ENCODE measurements at regions not wholly inside any gene's neighbourhood (a gene's known extent, or its start where the extent isn't known, plus 50 kb on each side); places are given as distances from the start of the nearest gene placed in this dataset.
"Not testable (repeated sequence)": the region's sequence is repeated elsewhere in the genome, so short reads cannot be mapped to it uniquely, and the experiment has no call there.

GRCh38 chr13:50126993-50127725 is 111.9 kb downstream of the KCNRG start:
- intact Hi-C loops (cut with DNase I) = no loop called here
- peak in 7 of 42 donors; percentile 15 to 55 (median 37) for DNase-seq

DNA sequence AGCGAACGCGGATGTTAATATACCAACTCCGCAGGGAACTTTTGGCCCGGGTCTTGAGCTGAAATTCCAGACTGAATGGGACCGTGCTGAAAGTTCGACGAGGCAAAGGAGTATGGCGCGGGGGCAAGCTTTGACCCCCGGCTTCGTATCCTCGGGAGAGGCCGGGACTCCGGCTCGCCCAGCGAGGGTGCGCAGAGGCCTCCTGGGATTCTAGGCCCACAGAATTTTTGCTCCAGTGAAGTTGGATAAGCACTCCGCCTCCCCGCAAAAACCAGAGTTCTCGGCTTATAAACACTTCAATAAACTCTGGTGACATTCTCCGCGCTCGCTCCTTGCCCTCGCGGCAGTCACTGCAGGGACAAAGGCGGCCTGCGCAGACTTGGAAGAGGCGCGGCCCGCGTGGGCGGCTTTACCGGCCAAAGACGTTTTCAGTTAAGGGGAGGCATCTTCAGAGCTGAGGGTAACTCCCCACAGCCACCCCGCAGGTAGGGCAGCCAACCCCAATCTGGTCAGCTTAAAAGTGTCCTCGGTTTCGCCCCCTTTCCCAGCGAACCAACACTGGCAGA is 112.6 kb downstream of the KCNRG start:
- no peak for DNase-seq
- intact Hi-C loops (cut with DNase I) = no loop called here

DNA sequence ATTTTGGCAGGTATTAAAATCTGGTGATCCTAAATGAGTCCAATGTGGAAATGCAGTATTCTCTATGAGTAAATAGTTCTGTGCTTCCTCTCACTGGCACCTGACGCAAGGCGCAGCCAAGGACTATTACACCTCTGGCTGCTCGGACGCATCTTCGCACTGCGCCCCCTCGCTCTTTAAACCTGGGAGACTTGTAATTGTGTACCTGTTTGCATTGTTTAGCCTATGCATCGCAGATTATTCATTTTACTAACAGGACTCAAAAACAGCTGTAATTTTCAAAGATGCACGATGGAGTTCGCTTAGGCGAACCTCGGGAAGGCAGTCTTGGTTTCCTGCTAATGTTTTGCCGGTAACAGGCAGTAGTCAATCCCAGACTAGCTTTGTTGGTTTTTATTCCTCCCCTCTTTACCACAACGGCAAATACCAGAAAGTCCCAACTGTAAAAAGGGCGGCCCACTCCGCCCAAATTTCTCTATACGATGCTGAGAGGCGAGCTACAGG is 113.2 kb downstream of the KCNRG start:
- intact Hi-C loops (cut with DNase I) = no loop called here
- no peak for DNase-seq

DNA sequence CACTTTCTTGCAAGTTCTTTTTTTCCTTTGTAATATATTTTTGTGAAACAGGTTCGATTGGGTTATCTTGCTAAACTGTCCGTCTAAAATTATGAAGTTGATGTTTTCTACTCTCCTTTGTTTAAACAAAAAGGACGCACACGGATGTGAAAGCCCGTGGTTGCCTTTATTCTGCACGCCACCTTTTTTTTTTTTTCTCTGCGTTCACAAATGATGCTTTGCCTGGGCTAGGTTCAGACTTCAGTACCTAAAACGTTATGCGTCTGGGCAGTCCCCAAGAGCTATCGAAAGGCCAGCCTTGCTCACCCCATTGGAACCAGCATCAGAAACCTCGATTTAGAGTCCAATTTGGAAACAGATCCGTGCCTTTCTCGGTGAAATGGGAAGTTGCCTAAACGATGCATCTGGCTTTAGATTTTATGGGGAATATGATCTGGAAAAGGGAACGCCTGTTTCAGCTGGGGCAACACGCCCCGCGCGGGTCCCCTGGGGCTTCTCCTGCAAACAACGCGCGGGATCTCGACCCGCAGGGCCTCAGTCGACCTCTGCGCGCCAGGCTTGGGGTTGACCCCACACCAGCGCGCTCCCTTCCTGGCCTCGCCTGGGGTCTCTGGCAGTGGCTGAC is 113.9 kb downstream of the KCNRG start:
- no peak for DNase-seq
- intact Hi-C loops (cut with DNase I) = no loop called here

GRCh38 chr13:50129706-50130122 is 114.5 kb downstream of the KCNRG start:
- peak in 1 of 42 donors; percentile 23 for DNase-seq
- intact Hi-C loops (cut with DNase I) = no loop called here

DNA sequence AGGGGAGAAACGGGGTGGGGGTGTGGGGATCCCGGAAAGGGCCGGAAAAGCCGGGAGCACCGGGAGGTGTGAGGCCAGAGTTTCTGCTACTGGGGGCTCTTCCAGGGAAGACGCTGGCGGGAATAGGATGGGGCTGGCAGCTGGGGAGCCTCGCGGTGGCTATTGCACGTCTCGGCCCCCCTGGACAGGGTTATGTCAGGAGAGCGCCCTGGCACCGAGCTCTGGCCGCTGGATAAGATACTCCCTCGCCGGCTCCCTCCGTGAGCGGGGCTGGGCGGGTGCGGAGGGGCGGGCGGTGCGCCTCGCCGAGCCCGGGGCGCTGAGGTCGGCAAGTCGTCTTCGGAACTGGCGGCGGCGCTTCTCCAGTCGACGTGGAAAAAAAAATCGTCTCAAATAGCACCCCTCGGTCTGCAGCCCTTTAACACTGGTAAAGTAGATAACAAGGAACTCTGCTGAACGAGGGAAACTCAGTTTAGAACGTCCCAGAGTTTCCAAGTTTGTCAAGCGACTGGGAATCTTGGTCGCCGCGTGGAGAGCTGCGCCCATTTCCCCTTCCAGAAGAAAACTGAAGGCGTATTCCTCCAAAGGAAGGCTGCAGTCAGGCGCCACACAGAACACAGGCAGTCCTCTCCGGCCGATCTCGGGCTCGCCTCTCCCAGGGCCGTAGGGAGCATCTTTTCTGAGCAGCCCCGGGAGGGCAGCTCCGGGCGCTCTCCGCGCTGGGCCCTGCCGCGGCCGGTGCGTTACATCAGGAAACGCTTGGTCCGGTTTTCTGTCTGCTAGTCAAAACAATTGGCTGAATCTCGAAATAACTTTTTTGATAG is 115.1 kb downstream of the KCNRG start:
- intact Hi-C loops (cut with DNase I) = no loop called here
- DNase-seq = peak in 14 of 42 donors; percentile 10 to 68 (median 42)

- DNase-seq = no peak
- intact Hi-C loops (cut with DNase I) = no loop called here
Measured at GRCh38 chr13:50131920-50132903, 117.0 kb downstream of the KCNRG start.

GRCh38 chr13:50132904-50133357 is 117.7 kb downstream of the KCNRG start:
- no peak for DNase-seq
- intact Hi-C loops (cut with DNase I) = no loop called here

DNA sequence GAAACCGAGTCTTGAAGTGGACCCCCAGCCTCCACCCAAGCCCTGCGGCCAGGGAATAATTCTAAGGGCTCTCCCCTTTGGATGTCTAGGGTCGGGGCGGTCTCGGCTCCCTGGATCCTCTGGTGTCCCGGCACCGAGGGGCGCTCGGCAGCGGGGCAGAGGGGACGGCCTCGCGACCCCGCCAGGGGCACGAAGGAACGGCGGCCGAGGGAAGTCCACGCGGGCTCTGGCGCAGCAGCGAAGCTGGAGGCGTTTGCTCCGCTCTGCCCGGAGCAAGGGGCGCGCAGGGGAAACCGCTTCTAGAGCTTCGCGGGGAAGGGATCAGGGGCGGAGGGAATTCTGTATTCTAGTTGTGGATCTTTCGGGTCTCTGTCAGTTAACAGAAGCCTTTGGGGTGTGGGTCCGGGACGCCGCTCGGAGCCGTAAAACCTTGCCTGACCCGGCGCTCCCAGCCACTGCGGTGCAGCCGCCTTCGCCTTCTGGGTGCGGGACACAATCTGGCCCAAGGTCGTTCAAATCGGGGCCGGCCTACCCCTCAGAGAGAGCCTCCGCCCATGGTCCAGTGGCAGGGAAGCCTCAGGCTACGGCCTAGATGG is 118.2 kb downstream of the KCNRG start:
- no peak for DNase-seq
- intact Hi-C loops (cut with DNase I) = no loop called here

DNA sequence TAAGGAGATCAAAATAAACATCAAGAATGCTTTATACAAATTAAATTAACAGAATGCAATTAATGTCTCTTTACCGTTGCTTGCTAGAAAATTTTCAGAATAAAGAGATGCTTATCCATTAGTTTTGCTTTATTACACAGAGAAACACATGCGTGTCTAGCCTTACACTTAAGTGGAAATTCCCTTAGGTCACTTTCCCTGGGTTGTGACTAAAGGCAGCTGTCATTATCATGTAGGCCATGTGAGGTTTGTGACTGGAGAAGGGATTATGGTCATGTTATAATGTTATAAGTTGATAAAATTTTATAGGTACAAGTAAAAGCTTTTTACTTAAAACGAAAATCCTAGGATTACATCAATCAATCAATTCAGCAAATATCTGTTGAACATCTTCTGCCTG is 121.0 kb downstream of the KCNRG start:
- no peak for DNase-seq
- intact Hi-C loops (cut with DNase I) = no loop called here

GRCh38 chr13:50136678-50137077 is 121.4 kb downstream of the KCNRG start:
- no peak for DNase-seq
- intact Hi-C loops (cut with DNase I) = no loop called here

- intact Hi-C loops (cut with DNase I); DNase-seq: not testable (repeated sequence)
Measured at GRCh38 chr13:50139435-50139934, 124.2 kb downstream of the KCNRG start.

- intact Hi-C loops (cut with DNase I) = no loop called here
- DNase-seq = no peak
Measured at GRCh38 chr13:50140153-50140552, 124.9 kb downstream of the KCNRG start.

DNA sequence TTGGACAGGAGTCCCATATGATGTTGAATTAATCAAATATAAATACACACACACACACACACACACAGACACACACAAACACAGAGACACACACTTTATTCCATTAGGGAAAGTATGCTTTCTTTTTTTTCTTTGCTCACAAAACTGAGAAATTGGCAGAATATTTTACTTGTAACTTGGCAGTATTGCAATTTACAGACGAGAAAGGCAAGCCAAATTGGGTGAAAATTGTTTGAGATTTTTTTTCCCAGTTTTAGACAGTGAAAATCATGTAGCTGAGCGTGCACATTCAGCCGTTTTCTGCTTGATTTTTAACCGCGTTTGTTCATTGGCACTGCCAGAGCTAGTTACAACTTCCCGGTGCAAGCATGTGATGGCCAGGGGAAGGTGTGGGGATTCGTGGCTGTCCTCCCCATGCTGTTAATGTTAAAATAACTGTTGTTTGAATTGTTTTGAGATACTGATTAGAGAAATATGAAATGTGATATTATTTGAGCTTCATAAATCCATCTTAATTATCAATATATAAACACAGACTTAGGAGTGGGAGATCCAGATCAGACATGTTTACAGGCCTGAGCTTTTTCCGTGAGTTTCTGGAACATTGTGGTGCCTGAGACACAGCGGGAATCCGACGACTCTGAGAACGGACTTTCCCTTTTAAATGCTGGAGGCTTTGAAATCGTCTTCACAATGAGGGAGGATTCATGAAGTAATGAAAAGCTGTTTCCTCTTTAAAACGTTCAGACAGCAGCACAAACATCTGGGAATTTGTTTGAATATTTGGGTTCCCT is 125.5 kb downstream of the KCNRG start:
- intact Hi-C loops (cut with DNase I) = no loop called here
- no peak for DNase-seq

GRCh38 chr13:50141375-50141975 is 126.2 kb downstream of the KCNRG start:
- intact Hi-C loops (cut with DNase I) = no loop called here

More at GRCh38 chr13:50141375-50141975, 126.2 kb downstream of the KCNRG start:
- no peak for DNase-seq

All from head of caudate nucleus (tissue), 42 donors.